Natural killer cell (primary cell): ENCODE measurements at regions not wholly inside any gene's neighbourhood (a gene's known extent, or its start where the extent isn't known, plus 50 kb on each side); places are given as distances from the start of the nearest gene placed in this dataset.
"Not testable (repeated sequence)": the region's sequence is repeated elsewhere in the genome, so short reads cannot be mapped to it uniquely, and the experiment has no call there.

Experiments
- ATAC-seq, 3 donors: fragments of 150-1000 bp in 2 of 3; fragments of 200-7000 bp in 1 of 3; cut with Tn5 transposase; 1 replicate in 1 of 3; 2 replicates in 2 of 3; pipeline ENCODE4 v1.10.0; 2021; ENCODE audit warnings: mild to moderate bottlenecking in 2 of 3, moderate library complexity in 2 of 3
- DNase-seq, 2 donors: peaks; one replicate each; pipeline versions ENCODE4 v3.0.0 to v3.0.0-alpha.2; 2013 to 2021; ENCODE audit warnings: mixed read lengths in 1 of 2
- H3K27ac ChIP-seq: one replicate; pipeline ENCODE4 v1.5.1; 2013; ENCODE audit warnings: mild to moderate bottlenecking, low read length
- H3K27me3 ChIP-seq: one replicate; pipeline ENCODE4 v1.6.1; 2013; ENCODE audit warnings: low read length; ENCODE audit not compliant: control insufficient read depth, insufficient read depth
- H3K36me3 ChIP-seq: one replicate; pipeline ENCODE4 v1.6.1; 2013; ENCODE audit warnings: low read length; ENCODE audit not compliant: control insufficient read depth, insufficient read depth
- H3K4me1 ChIP-seq: one replicate; pipeline ENCODE4 v1.6.1; 2013; ENCODE audit warnings: low read length; ENCODE audit not compliant: control insufficient read depth, insufficient read depth
- H3K4me3 ChIP-seq: one replicate; pipeline ENCODE4 v1.5.1; 2013; ENCODE audit warnings: low read length
- H3K9me3 ChIP-seq: one replicate; pipeline ENCODE4 v1.6.1; 2013; ENCODE audit warnings: low read length; ENCODE audit not compliant: control insufficient read depth, insufficient read depth
- H3K27ac Mint-ChIP-seq, 2 donors: one replicate each; pipeline ENCODE4 v1.8.0; 2022; ENCODE audit warnings: mild to moderate bottlenecking in 2 of 2, mixed read lengths in 2 of 2, moderate library complexity in 1 of 2
- H3K27me3 Mint-ChIP-seq, 2 donors: one replicate each; pipeline ENCODE4 v1.8.0; 2022; ENCODE audit warnings: low read depth in 2 of 2, mixed read lengths in 2 of 2
- H3K36me3 Mint-ChIP-seq: one replicate; pipeline ENCODE4 v1.8.0; 2022; ENCODE audit warnings: mixed read lengths
- H3K4me1 Mint-ChIP-seq, 2 donors: one replicate each; pipeline ENCODE4 v1.8.0; 2022; ENCODE audit warnings: mixed read lengths in 2 of 2
- H3K4me3 Mint-ChIP-seq: one replicate; pipeline ENCODE4 v1.8.0; 2022; ENCODE audit warnings: mild to moderate bottlenecking, moderate library complexity, mixed read lengths
- H3K9me3 Mint-ChIP-seq, 2 donors: one replicate each; pipeline ENCODE4 v1.8.0; 2022; ENCODE audit warnings: mixed read lengths in 2 of 2
- CTCF ChIP-seq: fragments of 200-600 bp; IDR thresholded peaks from one replicate; pipeline ENCODE4 v1.8.0; 2022; ENCODE audit warnings: antibody characterized with exemption
- WGBS: methylation state at CpG from one replicate; pipeline ENCODE4 v1.1.7; 2013; ENCODE audit warnings: missing lambda C conversion rate; ENCODE audit not compliant: insufficient coverage; 5-methylcytosine and 5-hydroxymethylcytosine counted together
- intact Hi-C: fragments of 100-400 bp; cut with micrococcal nuclease; formaldehyde crosslinking; loops from one replicate; pipeline ENCODE4 v1.14.2; 2022

- no peaks in the 10 kb centered on the region for H3K36me3 ChIP-seq
- H3K27ac ChIP-seq, result no peak overlapping the region
- Mint-ChIP-seq H3K4me1 (no peaks in the 10 kb centered on the region), H3K36me3 (no peaks in the 10 kb centered on the region), H3K27ac (no peak overlapping the region), H3K27me3 (no peaks in the 10 kb centered on the region), H3K4me3 (no peak overlapping the region), H3K9me3 (peaks cover 7 to 22% of the 10 kb centered on the region in 2 donors)
- intact Hi-C loops, result no loop called here
- ATAC-seq (no peak), DNase-seq (no peak)
- H3K4me1 ChIP-seq, result no peaks in the 10 kb centered on the region
- no peak overlapping the region for H3K4me3 ChIP-seq
- no peak for TF ChIP-seq CTCF
- H3K9me3 ChIP-seq, result no peaks in the 10 kb centered on the region
- H3K27me3 ChIP-seq, result no peaks in the 10 kb centered on the region
Observed at GRCh38 chr2:138095336-138095735, 131.1 kb downstream of the HNMT start.

GRCh38 chr2:138099288-138099687, 135.0 kb downstream of the HNMT start:
- WGBS, result 93% methylated on average over 2 of the region's 3 CpGs
- peaks cover 12 to 22% of the 10 kb centered on the region in 2 donors for H3K9me3 Mint-ChIP-seq
- H3K27ac Mint-ChIP-seq, H3K4me1 ChIP-seq, H3K36me3 Mint-ChIP-seq, intact Hi-C loops, H3K9me3 ChIP-seq, DNase-seq, H3K27ac ChIP-seq, H3K4me3 Mint-ChIP-seq, H3K27me3 Mint-ChIP-seq, ATAC-seq, H3K27me3 ChIP-seq, H3K36me3 ChIP-seq, H3K4me3 ChIP-seq, H3K4me1 Mint-ChIP-seq: not testable (repeated sequence)

GRCh38 chr2:138101718-138102117, 137.4 kb downstream of the HNMT start:
- ATAC-seq, result no peak
- no peak overlapping the region for H3K4me3 ChIP-seq
- Mint-ChIP-seq H3K4me1 (no peaks in the 10 kb centered on the region), H3K27ac (no peak overlapping the region), H3K9me3 (peaks cover 11 to 17% of the 10 kb centered on the region in 2 donors), H3K27me3 (no peaks in the 10 kb centered on the region), H3K4me3 (no peak overlapping the region), H3K36me3 (no peaks in the 10 kb centered on the region)
- no peak for DNase-seq
- intact Hi-C loops, result no loop called here
- 92% methylated on average over 2 of the region's 2 CpGs for WGBS
- H3K27ac ChIP-seq, result no peak overlapping the region
- TF ChIP-seq CTCF, result no peak
- H3K4me1 ChIP-seq, result no peaks in the 10 kb centered on the region
- H3K9me3 ChIP-seq, result no peaks in the 10 kb centered on the region
- H3K27me3 ChIP-seq, result no peaks in the 10 kb centered on the region
- H3K36me3 ChIP-seq, result no peaks in the 10 kb centered on the region

- Histone ChIP-seq H3K4me1 (no peaks in the 10 kb centered on the region), H3K27ac (no peak overlapping the region), H3K27me3 (no peaks in the 10 kb centered on the region), H3K36me3 (no peaks in the 10 kb centered on the region), H3K9me3 (no peaks in the 10 kb centered on the region), H3K4me3 (no peak overlapping the region)
- TF ChIP-seq CTCF, result no peak
- Mint-ChIP-seq H3K27ac (no peak overlapping the region), H3K4me1 (no peaks in the 10 kb centered on the region), H3K36me3 (no peaks in the 10 kb centered on the region), H3K4me3 (no peak overlapping the region), H3K9me3 (peaks cover 10 to 16% of the 10 kb centered on the region in 2 donors), H3K27me3 (no peaks in the 10 kb centered on the region)
- intact Hi-C loops, result no loop called here
- ATAC-seq, result no peak
- DNase-seq, result no peak
Observed at GRCh38 chr2:138102664-138103063, 138.4 kb downstream of the HNMT start.
